Fibroblast of upper back skin (primary cell): ENCODE measurements at regions not wholly inside any gene's neighbourhood (a gene's known extent, or its start where the extent isn't known, plus 50 kb on each side); places are given as distances from the start of the nearest gene placed in this dataset.
"Not testable (repeated sequence)": the region's sequence is repeated elsewhere in the genome, so short reads cannot be mapped to it uniquely, and the experiment has no call there.

Experiments
- DNase-seq: peaks from one replicate; pipeline ENCODE4 v3.0.0-alpha.2; 2013

GRCh38 chr4:96342790-96343455 is 503.0 kb downstream of the PDHA2 start:
- DNase-seq: no peak

GRCh38 chr4:96343836-96344235 is 503.9 kb downstream of the PDHA2 start:
- DNase-seq: no peak

DNA sequence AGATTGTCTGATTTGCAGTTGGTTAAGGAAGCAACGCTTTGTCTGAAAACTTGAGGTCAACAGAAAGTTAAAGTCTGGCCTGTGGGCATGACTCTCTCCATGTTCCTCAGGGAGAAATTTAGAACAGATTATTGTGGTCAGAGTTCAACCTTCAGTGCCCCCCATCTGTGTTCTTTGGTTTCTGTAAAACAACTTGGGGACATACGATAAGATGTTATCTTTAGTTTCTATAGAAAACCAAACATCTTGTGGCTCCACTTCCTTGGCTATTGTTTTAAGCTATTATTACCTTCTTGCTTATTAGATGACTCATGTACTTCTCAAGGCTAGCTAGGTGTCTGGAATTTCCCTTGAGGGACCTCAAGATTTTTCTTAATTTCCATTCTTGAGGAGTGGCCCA is 507.7 kb downstream of the PDHA2 start:
- DNase-seq: no peak

- no peak for DNase-seq
Observed at GRCh38 chr4:96352051-96352517, 512.2 kb downstream of the PDHA2 start.

DNA sequence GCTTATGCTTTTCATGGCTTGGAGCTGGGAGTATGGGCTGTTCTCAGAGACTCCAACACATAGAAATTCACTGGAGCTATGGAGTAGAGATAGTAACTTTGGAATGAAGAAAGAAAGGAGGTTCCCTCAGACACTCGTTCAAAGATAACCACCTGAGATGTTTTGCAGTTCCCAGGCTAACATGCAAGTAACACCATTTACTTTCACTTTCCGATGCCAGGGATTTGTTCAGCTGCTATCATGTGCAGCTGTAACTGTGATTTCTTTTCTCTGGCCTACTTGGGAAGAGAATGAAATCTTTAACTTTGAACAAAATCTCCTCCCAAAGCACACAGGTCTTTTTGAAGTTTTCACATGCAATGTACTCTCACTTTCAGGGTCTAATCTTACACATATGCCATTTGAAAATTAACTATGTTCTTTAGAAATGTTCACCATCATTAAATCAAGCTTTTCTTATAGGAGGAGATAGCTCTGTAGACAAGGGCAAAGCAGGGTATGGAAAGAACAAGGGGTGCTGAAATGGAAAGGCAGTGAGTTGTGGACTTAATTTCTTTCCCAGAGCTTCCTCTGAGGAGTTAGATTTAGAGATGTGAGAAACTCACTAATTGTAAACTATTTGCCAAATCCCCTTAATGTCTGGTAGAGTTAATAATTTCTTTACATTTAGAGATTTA is 514.3 kb downstream of the PDHA2 start:
- no peak for DNase-seq

DNA sequence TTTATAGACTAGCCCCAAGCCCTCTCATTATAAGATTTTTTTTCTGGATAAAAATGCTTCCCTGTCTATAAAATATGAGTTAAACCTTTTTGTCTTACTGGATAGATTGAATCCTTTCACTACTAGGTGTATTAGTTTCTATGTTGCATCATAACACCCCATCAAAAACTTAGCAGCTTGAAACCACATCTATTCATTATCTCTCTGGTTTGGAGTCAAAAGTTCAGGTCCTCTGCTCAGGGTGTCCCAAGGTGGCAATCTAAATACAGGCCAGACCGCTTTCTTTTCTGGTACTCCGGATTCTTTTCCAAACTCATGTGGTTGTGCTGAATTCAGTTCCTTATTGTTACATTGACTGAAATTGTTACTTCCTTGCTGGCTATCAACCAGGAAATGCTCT is 515.5 kb downstream of the PDHA2 start:
- no peak for DNase-seq

GRCh38 chr4:96356591-96357370 is 516.9 kb downstream of the PDHA2 start:
- DNase-seq: peak; percentile 25

DNA sequence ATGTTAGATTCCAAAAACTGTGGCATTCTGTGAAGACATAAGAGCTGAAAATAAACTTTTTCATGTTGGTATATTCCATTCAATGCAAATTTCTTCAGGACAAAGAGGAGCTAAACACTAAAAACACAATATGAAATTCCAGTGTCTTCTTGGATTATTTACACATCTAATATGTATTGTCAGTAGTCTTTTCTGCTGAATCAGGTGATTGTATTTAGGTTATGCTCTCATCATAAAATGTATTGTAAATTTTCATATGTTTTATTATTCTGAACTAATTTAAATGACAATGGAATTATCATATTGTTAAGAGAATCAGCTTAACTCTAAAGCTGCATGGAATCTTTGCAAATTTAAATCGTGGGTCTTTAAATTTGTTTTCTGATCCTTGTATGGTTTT is 526.7 kb downstream of the PDHA2 start:
- no peak for DNase-seq

DNA sequence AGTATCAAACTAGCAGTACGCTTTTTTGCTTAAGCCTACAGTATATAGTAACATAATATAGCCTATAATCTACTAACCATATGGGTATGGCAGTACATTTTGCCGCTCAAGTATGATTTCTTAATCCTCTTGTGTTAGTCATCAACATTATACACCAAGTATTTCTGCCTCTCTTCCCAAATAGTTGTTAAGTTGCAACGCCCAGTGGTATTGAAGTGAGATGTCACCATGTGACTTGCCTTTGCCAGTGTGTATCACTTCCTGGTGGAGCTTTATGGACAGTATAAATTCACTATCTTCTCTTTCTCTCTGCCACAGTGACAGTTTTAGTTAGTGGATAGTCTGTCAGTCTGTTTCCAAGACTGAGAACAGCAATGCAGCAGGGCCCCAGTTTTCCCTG is 535.5 kb downstream of the PDHA2 start:
- no peak for DNase-seq

DNA sequence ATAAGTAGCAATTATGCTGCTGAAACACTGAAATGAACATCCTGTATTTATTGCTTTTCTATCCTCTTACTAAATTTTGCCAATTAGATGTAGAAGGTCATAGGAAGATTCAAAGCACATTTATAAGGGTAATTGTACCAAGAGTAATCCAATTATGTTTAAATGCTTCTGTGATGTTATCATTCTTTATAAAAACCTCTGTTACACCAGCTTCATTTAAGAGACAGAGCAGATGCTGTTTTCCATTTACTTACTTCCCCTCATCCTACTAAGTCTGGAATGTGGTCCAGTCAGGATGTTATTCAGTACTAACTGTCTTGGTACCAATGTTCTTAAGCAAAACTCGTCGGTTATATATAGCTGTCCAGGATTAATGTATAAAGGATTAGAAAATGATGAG is 539.6 kb downstream of the PDHA2 start:
- DNase-seq: no peak

DNA sequence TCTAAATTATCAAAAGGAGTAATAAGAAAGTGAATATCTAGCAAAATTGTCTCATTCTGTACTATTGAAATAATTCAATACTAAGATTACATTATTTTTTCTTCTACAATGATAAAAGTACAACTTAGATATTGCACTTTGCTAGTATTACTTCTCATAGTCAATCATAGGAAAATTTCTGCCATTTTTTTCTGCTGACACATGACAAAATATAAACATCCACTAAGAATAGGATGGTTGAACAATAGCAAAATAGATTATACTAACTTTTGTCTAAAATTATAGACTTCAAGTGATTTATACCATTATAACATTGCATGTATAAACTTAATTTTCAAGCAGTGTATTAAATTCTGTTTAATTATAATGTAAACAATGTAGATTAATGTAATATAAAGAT is 540.2 kb downstream of the PDHA2 start:
- no peak for DNase-seq

DNA sequence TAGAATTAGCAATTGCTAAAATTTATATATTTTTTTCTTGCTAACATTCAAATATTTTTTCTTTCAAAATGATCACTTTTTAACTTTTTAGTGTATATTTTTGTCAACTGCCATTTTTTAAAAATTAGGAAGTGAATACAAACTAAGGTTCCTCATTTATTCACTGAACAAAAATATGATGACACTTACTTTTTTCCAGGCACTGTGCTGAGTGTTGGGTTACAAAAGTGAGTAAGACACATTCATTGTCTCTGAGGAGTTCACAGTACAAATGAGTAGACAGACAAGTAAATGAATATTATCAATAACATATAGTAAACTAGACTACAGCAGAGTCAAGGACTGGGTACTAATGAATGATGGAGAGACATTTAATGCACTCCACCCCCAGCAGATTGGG is 543.5 kb downstream of the PDHA2 start:
- DNase-seq: no peak

GRCh38 chr4:96389770-96390169 is 549.9 kb downstream of the PDHA2 start:
- DNase-seq: no peak

DNA sequence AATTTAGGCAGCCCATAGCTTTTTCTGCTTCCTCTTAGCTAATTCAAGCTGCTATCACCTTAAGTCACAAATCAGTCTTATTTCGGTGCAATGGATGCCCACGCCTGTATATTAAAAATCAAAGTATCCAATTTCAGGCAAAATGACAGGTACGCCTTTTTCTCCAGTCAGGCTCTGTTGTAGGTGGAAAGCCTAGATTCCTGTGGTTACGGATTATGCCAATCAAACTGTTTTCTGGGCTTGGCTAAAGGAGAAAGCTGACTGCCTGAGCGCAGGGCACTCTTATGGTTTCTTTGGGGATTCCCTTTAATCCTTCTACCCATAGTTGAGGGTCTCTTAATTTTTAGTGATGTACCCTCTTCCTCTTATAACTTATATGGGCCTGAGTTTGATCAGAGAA is 550.5 kb downstream of the PDHA2 start:
- DNase-seq: no peak

- DNase-seq: no peak
Observed at GRCh38 chr4:96395747-96396146, 555.9 kb downstream of the PDHA2 start.

GRCh38 chr4:96406742-96407141 is 566.8 kb downstream of the PDHA2 start:
- no peak for DNase-seq

- DNase-seq: no peak
Observed at GRCh38 chr4:96407225-96407624, 567.3 kb downstream of the PDHA2 start.

- DNase-seq: no peak
Observed at GRCh38 chr4:96407738-96408463, 568.0 kb downstream of the PDHA2 start.

DNA sequence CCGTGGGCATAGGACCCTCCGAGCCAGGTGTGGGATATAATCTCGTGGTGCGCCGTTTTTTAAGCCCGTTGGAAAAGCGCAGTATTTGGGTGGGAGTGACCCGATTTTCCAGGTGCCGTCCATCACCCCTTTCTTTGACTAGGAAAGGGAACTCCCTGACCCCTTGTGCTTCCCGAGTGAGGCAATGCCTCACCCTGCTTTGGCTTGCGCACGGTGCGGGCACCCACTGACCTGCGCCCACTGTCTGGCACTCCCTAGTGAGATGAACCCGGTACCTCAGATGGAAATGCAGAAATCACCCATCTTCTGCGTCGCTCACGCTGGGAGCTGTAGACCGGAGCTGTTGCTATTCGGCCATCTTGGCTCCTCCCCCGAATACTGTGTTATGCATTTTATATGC is 575.0 kb downstream of the PDHA2 start:
- DNase-seq: not testable (repeated sequence)

GRCh38 chr4:96429657-96430056 is 589.8 kb downstream of the PDHA2 start:
- no peak for DNase-seq

GRCh38 chr4:96431094-96431493 is 591.2 kb downstream of the PDHA2 start:
- no peak for DNase-seq

DNA sequence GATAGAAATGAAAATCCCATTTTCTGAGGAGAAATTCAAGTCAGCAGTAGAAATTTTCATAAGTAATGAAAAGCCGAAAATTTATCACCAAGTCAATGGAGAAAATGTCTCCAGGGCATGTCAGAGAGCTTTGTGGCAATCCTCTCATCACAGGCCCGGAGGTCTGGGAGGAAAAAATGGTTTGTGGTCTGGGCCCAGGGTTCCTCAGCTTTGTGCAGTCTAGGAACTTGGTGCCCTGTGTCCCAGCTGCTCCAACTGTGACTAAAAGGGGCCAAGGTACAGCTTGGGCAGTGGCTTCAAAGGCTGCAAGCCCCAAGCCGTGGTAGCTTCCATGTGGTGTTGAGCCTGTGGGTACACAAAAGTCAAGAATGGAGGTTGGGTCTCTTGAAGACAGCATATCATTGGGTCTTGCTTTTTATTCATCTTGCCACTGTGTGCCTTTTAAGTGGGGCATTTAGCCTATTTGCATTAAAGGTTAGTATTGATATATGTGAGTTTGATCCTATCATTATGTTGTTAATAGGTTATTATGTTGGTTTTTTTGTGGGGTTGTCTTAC is 608.5 kb downstream of the PDHA2 start:
- no peak for DNase-seq
